Suprapubic skin (tissue), 4 donors: ENCODE measurements at regions not wholly inside any gene's neighbourhood (a gene's known extent, or its start where the extent isn't known, plus 50 kb on each side); places are given as distances from the start of the nearest gene placed in this dataset.

Source experiments
- DNase-seq, 2 donors: peaks; one replicate each; pipeline ENCODE4 v3.0.0-alpha.2; 2019; ENCODE audit warnings: low spot score in 2 of 2
- H3K27ac ChIP-seq: fragments of 200-600 bp; sonication (generic); one replicate; pipeline ENCODE4 v1.5.1; 2019
- H3K27me3 ChIP-seq: fragments of 200-600 bp; sonication (generic); one replicate; pipeline ENCODE4 v1.5.1; 2019
- H3K36me3 ChIP-seq: fragments of 200-600 bp; sonication (generic); one replicate; pipeline ENCODE4 v1.5.1; 2019
- H3K4me1 ChIP-seq: fragments of 200-600 bp; sonication (generic); one replicate; pipeline ENCODE4 v1.5.1; 2019
- H3K4me3 ChIP-seq: fragments of 200-600 bp; sonication (generic); one replicate; pipeline ENCODE4 v1.5.1; 2019; ENCODE audit warnings: mild to moderate bottlenecking
- H3K9me3 ChIP-seq: fragments of 200-600 bp; sonication (generic); one replicate; pipeline ENCODE4 v1.5.1; 2019
- EP300 ChIP-seq: sonication (generic); formaldehyde crosslinking; IDR thresholded peaks from one replicate; pipeline ENCODE4 v1.6.1; 2017; ENCODE audit warnings: antibody characterized with exemption
- POLR2A ChIP-seq, 2 donors: fragments of 450-650 bp; IDR thresholded peaks; one replicate each; pipeline ENCODE4 v1.6.1; 2017; ENCODE audit warnings: antibody characterized with exemption in 2 of 2, mild to moderate bottlenecking in 2 of 2, moderate library complexity in 2 of 2
- POLR2AphosphoS5 ChIP-seq, 3 donors: sonication (generic); formaldehyde crosslinking; IDR thresholded peaks; one replicate each; pipeline ENCODE4 v1.6.1; 2017; ENCODE audit warnings: antibody characterized with exemption in 3 of 3
- WGBS: methylation state at CpG from one replicate; pipeline ENCODE4 v1.1.5; 2018; 5-methylcytosine and 5-hydroxymethylcytosine counted together
- TF ChIP-seq, protein P1 (sequence below), 2 donors: fragments of 200-600 bp in 1 of 2; fragments of 450-650 bp in 1 of 2; sonication (generic) in 1 of 2; IDR thresholded peaks; one replicate each; pipeline ENCODE4 v1.5.1; 2016 to 2019; ENCODE audit warnings: antibody characterized with exemption in 2 of 2, mild to moderate bottlenecking in 1 of 2, moderate library complexity in 1 of 2

DNA sequence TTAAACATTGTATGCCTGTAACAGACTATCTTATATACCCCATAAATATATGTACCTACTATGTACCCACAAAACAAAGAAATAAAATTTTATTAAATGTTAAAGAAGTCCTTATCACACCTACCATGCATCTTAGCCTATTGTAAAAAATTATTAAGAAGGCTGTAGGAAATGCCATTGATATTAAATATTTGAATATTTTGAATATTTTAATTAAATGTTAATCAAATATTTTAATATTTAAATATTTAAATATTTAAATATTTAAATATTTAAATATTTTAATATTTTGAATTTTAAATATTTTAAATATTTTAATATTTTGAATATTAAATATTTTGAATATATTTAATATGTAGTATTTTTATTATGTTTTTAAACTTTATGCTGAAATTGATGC, 331.5 kb upstream of the ATP10B start:
- no peak for DNase-seq
- Histone ChIP-seq H3K27me3 (no peaks in the 10 kb centered on the region), H3K9me3 (no peaks in the 10 kb centered on the region), H3K4me1 (no peaks in the 10 kb centered on the region), H3K27ac (no peak overlapping the region), H3K4me3 (no peak overlapping the region), H3K36me3 (no peaks in the 10 kb centered on the region)
- TF ChIP-seq, protein P1, sequence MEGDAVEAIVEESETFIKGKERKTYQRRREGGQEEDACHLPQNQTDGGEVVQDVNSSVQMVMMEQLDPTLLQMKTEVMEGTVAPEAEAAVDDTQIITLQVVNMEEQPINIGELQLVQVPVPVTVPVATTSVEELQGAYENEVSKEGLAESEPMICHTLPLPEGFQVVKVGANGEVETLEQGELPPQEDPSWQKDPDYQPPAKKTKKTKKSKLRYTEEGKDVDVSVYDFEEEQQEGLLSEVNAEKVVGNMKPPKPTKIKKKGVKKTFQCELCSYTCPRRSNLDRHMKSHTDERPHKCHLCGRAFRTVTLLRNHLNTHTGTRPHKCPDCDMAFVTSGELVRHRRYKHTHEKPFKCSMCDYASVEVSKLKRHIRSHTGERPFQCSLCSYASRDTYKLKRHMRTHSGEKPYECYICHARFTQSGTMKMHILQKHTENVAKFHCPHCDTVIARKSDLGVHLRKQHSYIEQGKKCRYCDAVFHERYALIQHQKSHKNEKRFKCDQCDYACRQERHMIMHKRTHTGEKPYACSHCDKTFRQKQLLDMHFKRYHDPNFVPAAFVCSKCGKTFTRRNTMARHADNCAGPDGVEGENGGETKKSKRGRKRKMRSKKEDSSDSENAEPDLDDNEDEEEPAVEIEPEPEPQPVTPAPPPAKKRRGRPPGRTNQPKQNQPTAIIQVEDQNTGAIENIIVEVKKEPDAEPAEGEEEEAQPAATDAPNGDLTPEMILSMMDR (IDR thresholded peaks at IDR 0.05), result no peak
- TF ChIP-seq EP300, result no peak
- TF ChIP-seq POLR2AphosphoS5 (IDR thresholded peaks at IDR 0.05), result no peak
- no peak for TF ChIP-seq POLR2A (IDR thresholded peaks at IDR 0.05)

DNA sequence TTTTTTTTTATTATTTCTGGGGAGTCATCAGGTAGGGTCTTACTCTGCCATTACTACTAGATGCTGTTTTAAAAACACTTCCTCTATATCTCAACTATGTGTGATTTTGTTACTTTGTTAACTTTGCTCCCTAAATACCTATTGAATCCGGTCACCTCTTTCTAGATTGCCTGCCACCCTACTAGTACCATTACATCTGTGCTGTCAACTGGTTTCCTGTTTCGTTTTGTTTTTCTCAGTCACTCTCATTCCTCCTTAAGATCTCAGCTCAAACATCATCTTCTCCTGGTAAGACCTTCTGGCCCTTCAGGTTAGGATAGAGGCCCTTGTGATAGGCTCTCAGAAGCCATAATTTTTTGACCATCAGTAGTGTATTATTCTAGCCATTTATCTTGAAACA, 324.2 kb upstream of the ATP10B start:
- H3K27me3 ChIP-seq, result no peaks in the 10 kb centered on the region
- WGBS, result 81% methylated on average over 2 of the region's 2 CpGs

DNA sequence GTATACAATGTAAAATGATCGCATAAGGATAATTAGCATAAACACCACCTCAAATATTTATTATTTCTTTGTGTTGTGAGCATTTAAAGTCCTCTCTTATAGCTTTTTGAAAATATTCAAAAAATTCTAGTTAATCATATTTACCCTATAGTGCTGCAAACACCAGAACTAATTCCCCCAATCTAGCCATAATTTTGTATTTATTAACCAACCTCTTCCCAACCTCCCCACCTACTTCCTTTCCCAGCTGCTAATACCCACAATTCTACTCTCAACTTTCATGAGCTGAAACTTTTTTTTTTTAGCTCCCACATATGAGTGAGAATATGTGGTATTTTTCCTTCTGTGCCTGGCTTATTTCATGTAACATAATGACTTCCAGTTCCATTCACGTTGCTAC, 317.8 kb upstream of the ATP10B start:
- no peaks in the 10 kb centered on the region for H3K27me3 ChIP-seq
- H3K4me1 ChIP-seq, result no peaks in the 10 kb centered on the region
- H3K4me3 ChIP-seq, result no peak overlapping the region
- no peak for TF ChIP-seq POLR2AphosphoS5 (IDR thresholded peaks at IDR 0.05)
- no peak for TF ChIP-seq POLR2A (IDR thresholded peaks at IDR 0.05)
- DNase-seq, result no peak
- 70% methylated on average over 2 of the region's 2 CpGs for WGBS
- H3K36me3 ChIP-seq, result no peaks in the 10 kb centered on the region
- no peak overlapping the region for H3K27ac ChIP-seq
- no peaks in the 10 kb centered on the region for H3K9me3 ChIP-seq

More for the DNA sequence above, 324.2 kb upstream of the ATP10B start:
- Histone ChIP-seq H3K4me3 (no peak overlapping the region), H3K27ac (no peak overlapping the region), H3K4me1 (no peaks in the 10 kb centered on the region), H3K9me3 (no peaks in the 10 kb centered on the region), H3K36me3 (no peaks in the 10 kb centered on the region)
- no peak for DNase-seq
- TF ChIP-seq, protein P1 (IDR thresholded peaks at IDR 0.05), result no peak
- TF ChIP-seq POLR2A (IDR thresholded peaks at IDR 0.05) (no peak), EP300 (no peak), POLR2AphosphoS5 (IDR thresholded peaks at IDR 0.05) (no peak)

DNA sequence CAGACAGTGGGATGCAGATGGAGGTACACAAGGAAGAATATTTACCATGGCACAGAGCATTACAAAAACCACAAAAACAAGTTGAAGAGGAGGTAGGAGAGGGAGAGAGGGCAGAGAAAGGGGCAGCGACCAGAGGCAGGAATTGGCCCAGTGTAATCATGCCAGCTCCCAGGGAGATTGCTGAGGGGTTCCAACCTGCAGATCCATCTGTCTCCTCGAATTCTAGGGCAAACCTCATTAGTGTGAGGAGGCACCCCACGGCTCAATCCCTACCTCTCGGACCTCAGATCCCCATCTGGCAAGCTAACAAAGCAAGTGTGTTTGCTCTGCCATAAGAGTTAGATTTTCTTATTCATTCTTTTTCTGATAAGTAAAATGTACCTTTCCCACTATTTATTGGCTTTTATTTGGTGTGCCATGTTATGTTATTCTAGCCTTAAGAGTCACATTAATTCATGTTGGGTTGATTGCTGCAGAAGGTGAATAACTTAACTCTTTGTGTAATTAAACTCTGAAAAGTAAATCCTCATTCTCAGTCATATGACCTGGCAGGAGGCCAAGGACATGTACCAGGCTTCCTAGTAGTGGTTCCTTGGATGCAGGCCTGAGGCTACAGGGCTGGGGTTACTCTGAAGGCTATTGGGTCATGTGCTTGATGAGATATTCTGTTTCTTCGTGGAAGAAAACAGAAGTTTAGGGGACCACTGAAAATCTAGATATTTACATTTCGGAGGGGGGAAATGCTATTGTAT, 315.2 kb upstream of the ATP10B start:
- WGBS, result 71% methylated on average over 6 of the region's 6 CpGs
- DNase-seq, result no peak
- no peaks in the 10 kb centered on the region for H3K27me3 ChIP-seq

DNA sequence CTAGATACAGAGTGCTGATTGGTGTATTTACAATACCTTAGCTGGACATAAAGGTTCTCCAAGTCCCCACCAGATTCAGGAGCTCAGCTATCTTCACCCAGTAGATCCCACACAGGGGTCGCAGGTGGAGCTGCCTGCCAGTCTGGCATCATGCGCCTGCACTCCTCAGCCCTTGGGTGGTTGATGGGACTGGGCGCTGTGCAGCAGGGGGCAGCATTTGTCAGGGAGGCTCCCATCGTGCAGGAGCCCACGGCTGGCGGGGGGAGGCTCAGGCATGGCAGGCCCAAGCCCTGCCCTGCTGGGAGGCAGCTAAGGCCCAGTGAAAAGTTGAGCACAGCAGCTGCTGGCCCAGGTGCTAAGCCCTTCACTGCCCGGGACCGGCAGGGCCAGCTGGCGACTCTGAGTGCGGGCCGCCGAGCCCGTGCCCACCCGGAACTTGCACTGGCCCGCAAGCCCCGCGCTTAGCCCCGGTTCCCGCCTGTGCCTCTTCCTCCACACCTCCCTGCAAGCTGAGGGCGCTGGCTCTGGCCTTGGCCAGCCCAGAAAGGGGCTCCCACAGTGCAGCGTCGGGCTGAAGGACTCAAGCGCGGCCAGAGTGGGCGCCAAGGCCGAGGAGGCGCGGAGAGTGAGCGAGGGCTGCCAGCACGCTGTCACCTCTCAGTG, 314.1 kb upstream of the ATP10B start:
- Histone ChIP-seq H3K4me1 (no peaks in the 10 kb centered on the region), H3K36me3 (no peaks in the 10 kb centered on the region), H3K27ac (no peak overlapping the region), H3K27me3 (no peaks in the 10 kb centered on the region), H3K9me3 (no peaks in the 10 kb centered on the region), H3K4me3 (no peak overlapping the region)
- WGBS, result 93% methylated on average over 14 of the region's 30 CpGs
- no peak for DNase-seq
- TF ChIP-seq POLR2AphosphoS5 (IDR thresholded peaks at IDR 0.05) (no peak), EP300 (no peak)
- TF ChIP-seq, protein P1 (IDR thresholded peaks at IDR 0.05), result no peak

More for the DNA sequence above, 315.2 kb upstream of the ATP10B start:
- no peak overlapping the region for H3K27ac ChIP-seq
- no peaks in the 10 kb centered on the region for H3K9me3 ChIP-seq
- H3K4me3 ChIP-seq, result no peak overlapping the region
- no peaks in the 10 kb centered on the region for H3K4me1 ChIP-seq
- no peaks in the 10 kb centered on the region for H3K36me3 ChIP-seq
- TF ChIP-seq, protein P1 (IDR thresholded peaks at IDR 0.05), result no peak
- TF ChIP-seq POLR2AphosphoS5 (IDR thresholded peaks at IDR 0.05), result no peak
- no peak for TF ChIP-seq POLR2A (IDR thresholded peaks at IDR 0.05)
- TF ChIP-seq EP300, result no peak
